GM20000 (cell line): ENCODE measurements at regions not wholly inside any gene's neighbourhood (a gene's known extent, or its start where the extent isn't known, plus 50 kb on each side); places are given as distances from the start of the nearest gene placed in this dataset.

Experiments
- DNase-seq: peaks from one replicate; pipeline ENCODE4 v3.0.0; 2012; ENCODE audit warnings: low spot score
- CTCF ChIP-seq: IDR thresholded peaks from 2 replicates; pipeline ENCODE4 v1.5.1; 2012; ENCODE audit warnings: mild to moderate bottlenecking, control low read depth; ENCODE audit errors: extremely low read depth, missing control alignments

- no peak for TF ChIP-seq CTCF
Measured at GRCh38 chr22:22388494-22388893, 120.0 kb downstream of the ZNF280B start.

DNA sequence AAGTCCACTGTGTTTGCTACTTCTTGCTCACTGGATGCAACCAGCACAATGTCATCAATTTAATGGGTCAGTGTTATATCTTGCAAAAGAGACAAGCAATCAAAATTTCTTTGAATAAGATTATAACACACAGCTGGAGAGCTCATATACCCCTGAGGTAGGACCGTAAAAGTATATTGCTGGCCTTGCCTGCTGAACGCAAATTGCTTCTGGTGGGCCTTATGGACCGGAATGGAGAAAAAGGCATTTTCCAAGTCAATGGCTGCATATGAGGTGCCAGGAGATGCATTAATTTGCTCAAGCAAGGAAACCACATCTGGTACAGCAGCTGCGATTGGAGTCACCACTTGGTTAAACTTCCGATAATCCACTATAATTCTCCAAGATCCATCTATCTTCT lies 119.1 kb downstream of the ZNF280B start:
- DNase-seq, result no peak
- TF ChIP-seq CTCF, result no peak

More at GRCh38 chr22:22388494-22388893, 120.0 kb downstream of the ZNF280B start:
- no peak for DNase-seq

- DNase-seq, result no peak
Measured at GRCh38 chr22:22390989-22391388, 117.6 kb downstream of the ZNF280B start.

DNA sequence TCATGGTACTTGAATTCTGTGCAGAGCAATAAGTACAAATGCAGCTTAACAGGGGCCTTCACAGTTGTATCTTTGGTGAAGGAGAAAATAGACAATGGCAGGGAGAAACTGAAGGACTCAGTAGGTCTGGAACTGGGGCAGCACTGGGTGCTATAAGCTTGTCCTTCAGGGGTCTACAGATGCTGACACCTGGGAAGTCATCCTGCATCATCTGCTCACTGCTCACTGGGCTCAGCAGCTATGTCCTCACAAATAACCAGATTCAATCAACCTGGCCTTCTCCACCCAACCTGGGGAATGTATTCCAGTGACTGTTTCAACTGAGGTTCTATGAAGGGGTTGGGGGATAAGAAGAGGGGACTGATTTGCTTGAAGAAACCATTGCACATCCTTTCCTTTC lies 117.0 kb downstream of the ZNF280B start:
- TF ChIP-seq CTCF, result no peak

More at GRCh38 chr22:22390989-22391388, 117.6 kb downstream of the ZNF280B start:
- TF ChIP-seq CTCF, result no peak

DNA sequence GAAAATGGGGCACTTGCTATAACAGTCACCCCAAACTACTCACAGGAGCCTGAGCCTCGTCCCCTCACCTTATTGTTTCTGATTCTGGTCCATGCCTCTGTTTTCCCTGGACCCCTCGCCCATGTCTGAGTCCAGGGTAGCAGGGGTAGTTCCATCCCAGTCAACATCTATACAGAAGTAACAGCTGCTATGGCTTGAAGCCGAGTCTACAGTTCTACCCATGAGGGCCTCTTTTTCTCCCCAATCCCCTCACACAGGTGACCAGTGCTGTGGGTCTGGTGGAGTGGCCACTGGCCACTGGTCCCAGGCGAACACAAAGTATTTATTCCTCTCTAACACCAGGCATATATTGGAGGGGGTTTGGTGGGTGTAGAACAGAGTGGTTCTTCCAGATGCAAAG lies 116.4 kb downstream of the ZNF280B start:
- DNase-seq, result no peak
- TF ChIP-seq CTCF, result no peak

More for the DNA sequence above, 117.0 kb downstream of the ZNF280B start:
- DNase-seq, result no peak

DNA sequence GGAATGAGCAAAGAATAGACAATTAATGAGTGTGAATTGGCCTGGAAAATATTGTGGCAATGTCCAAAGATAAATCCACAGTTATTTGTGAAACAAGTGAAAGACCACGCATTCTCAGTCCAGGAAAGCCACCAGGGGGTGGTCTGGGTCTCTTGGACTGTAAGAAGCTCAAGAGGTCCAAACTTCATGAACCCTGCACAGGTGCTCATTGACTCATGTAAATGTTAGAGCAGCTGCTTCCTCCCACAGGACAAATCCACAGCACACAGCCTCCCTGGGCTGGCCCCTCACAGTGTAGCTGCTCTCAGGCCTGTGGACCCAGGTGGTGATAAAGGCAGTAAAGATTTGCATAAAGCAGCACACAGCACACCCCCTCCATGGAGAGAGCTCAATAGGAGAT lies 114.0 kb downstream of the ZNF280B start:
- DNase-seq, result no peak
- no peak for TF ChIP-seq CTCF

- no peak for DNase-seq
- no peak for TF ChIP-seq CTCF
Measured at GRCh38 chr22:22395245-22395644, 113.3 kb downstream of the ZNF280B start.
